C4-2B (cell line): ENCODE measurements at regions not wholly inside any gene's neighbourhood (a gene's known extent, or its start where the extent isn't known, plus 50 kb on each side); places are given as distances from the start of the nearest gene placed in this dataset.

Experiments used
- H3K27ac ChIP-seq: fragments of 450-650 bp; 2 replicates; pipeline ENCODE4 v1.5.1; 2017
- CTCF ChIP-seq: fragments of 450-650 bp; conservative IDR thresholded peaks from 2 replicates; pipeline ENCODE4 v1.5.1; 2017; ENCODE audit warnings: mild to moderate bottlenecking
- ZFX ChIP-seq: fragments of 450-650 bp; IDR thresholded peaks from 2 replicates; pipeline ENCODE4 v1.6.1; 2017

- no peak for TF ChIP-seq CTCF
- TF ChIP-seq ZFX: no peak
Observed at GRCh38 chr9:88037285-88037845, 63.0 kb upstream of the CDK20 start.

GRCh38 chr9:88034964-88035363 lies 60.6 kb upstream of the CDK20 start:
- TF ChIP-seq CTCF (no peak), ZFX (no peak)
- H3K27ac ChIP-seq: no peak overlapping the region

More at GRCh38 chr9:88037285-88037845, 63.0 kb upstream of the CDK20 start:
- no peak overlapping the region for H3K27ac ChIP-seq

GRCh38 chr9:88033359-88033702 lies 59.0 kb upstream of the CDK20 start:
- H3K27ac ChIP-seq: no peak overlapping the region
- TF ChIP-seq CTCF: no peak
- no peak for TF ChIP-seq ZFX

GRCh38 chr9:88028338-88028737 lies 54.0 kb upstream of the CDK20 start:
- no peak for TF ChIP-seq ZFX
- TF ChIP-seq CTCF: no peak
- no peak overlapping the region for H3K27ac ChIP-seq

- TF ChIP-seq CTCF (no peak), ZFX (no peak)
- H3K27ac ChIP-seq: no peak overlapping the region
Observed at GRCh38 chr9:88026118-88026479, 51.8 kb upstream of the CDK20 start.

- no peak overlapping the region for H3K27ac ChIP-seq
- TF ChIP-seq CTCF (no peak), ZFX (no peak)
Observed at GRCh38 chr9:88025411-88026117, 51.2 kb upstream of the CDK20 start.

- no peak for TF ChIP-seq ZFX
- TF ChIP-seq CTCF: no peak
- no peak overlapping the region for H3K27ac ChIP-seq
Observed at GRCh38 chr9:88024896-88025295, 50.6 kb upstream of the CDK20 start.
